ENCODE measurements at regions not wholly inside any gene's neighbourhood (a gene's known extent, or its start where the extent isn't known, plus 50 kb on each side); places are given as distances from the start of the nearest gene placed in this dataset.

- peaks cover 5% of the 10 kb centered on the region for H3K27me3 ChIP-seq (ENCODE audit: control insufficient read depth, extremely low read depth, insufficient read depth, low read length)
- H3K4me1 ChIP-seq (ENCODE audit: control insufficient read depth, extremely low read depth, insufficient read depth, low read length) = no peaks in the 10 kb centered on the region
- H3K4me2 ChIP-seq (ENCODE audit: control insufficient read depth, extremely low read depth, insufficient read depth, low read depth, low read length) = no peak overlapping the region
- H3K9me3 ChIP-seq (ENCODE audit: control insufficient read depth, low read depth, low read length) = no peaks in the 10 kb centered on the region
- no peaks in the 10 kb centered on the region for H4K20me1 ChIP-seq (ENCODE audit: control insufficient read depth, extremely low read depth, insufficient read depth, low read length)
- no peaks in the 10 kb centered on the region for H3K9me1 ChIP-seq (ENCODE audit: control insufficient read depth, extremely low read depth, insufficient read depth, low read length)
- H3K27ac ChIP-seq (ENCODE audit: control insufficient read depth, insufficient read depth, low read length) = no peak overlapping the region
- no peak overlapping the region for H3K4me3 ChIP-seq (ENCODE audit: control insufficient read depth in 2 of 3, extremely low read depth in 1 of 3, insufficient read depth in 2 of 3, low read depth in 1 of 3, low read length in 3 of 3)
- no peak overlapping the region for H3K9ac ChIP-seq (ENCODE audit: control insufficient read depth, extremely low read depth, insufficient read depth, low read length)
- H2AFZ ChIP-seq (ENCODE audit: control insufficient read depth, low read length) = no peak overlapping the region
- H3K79me2 ChIP-seq (ENCODE audit: control insufficient read depth, insufficient read depth, low read length) = no peaks in the 10 kb centered on the region
- no peaks in the 10 kb centered on the region for H3K36me3 ChIP-seq (ENCODE audit: control insufficient read depth in 2 of 2, extremely low read depth in 1 of 2, insufficient read depth in 2 of 2, low read length in 2 of 2)
- no peak for DNase-seq (ENCODE audit: low read depth, low spot score)
- FAIRE-seq = no peak
- TF ChIP-seq EZH2 (IDR thresholded peaks at IDR 0.05; ENCODE audit: low read length) = no peak
- TF ChIP-seq, protein P1, sequence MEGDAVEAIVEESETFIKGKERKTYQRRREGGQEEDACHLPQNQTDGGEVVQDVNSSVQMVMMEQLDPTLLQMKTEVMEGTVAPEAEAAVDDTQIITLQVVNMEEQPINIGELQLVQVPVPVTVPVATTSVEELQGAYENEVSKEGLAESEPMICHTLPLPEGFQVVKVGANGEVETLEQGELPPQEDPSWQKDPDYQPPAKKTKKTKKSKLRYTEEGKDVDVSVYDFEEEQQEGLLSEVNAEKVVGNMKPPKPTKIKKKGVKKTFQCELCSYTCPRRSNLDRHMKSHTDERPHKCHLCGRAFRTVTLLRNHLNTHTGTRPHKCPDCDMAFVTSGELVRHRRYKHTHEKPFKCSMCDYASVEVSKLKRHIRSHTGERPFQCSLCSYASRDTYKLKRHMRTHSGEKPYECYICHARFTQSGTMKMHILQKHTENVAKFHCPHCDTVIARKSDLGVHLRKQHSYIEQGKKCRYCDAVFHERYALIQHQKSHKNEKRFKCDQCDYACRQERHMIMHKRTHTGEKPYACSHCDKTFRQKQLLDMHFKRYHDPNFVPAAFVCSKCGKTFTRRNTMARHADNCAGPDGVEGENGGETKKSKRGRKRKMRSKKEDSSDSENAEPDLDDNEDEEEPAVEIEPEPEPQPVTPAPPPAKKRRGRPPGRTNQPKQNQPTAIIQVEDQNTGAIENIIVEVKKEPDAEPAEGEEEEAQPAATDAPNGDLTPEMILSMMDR (optimal IDR thresholded peaks at IDR 0.05 in 1 of 3, IDR thresholded peaks at IDR 0.05 in 1 of 3, conservative IDR thresholded peaks at IDR 0.05 in 1 of 3; ENCODE audit: extremely low read depth in 1 of 3, insufficient read depth in 2 of 3, low read length in 3 of 3) = no peak
- dilution Hi-C loops (cut with MboI; ENCODE audit: extremely low pct_ligation_motif_present, low sequenced_read_pairs) = no loop called here
Observed at GRCh38 chr4:3818371-3818770, 52.2 kb downstream of the ADRA2C start.

- H3K79me2 ChIP-seq (ENCODE audit: control insufficient read depth, insufficient read depth, low read length) = no peaks in the 10 kb centered on the region
- no peak for TF ChIP-seq EZH2 (IDR thresholded peaks at IDR 0.05; ENCODE audit: low read length)
- TF ChIP-seq, protein P1 (optimal IDR thresholded peaks at IDR 0.05 in 1 of 3, IDR thresholded peaks at IDR 0.05 in 1 of 3, conservative IDR thresholded peaks at IDR 0.05 in 1 of 3; ENCODE audit: extremely low read depth in 1 of 3, insufficient read depth in 2 of 3, low read length in 3 of 3) = no peak
- no peak overlapping the region for H3K4me3 ChIP-seq (ENCODE audit: control insufficient read depth in 2 of 3, extremely low read depth in 1 of 3, insufficient read depth in 2 of 3, low read depth in 1 of 3, low read length in 3 of 3)
- no peak overlapping the region for H3K4me2 ChIP-seq (ENCODE audit: control insufficient read depth, extremely low read depth, insufficient read depth, low read depth, low read length)
- H3K9ac ChIP-seq (ENCODE audit: control insufficient read depth, extremely low read depth, insufficient read depth, low read length) = no peak overlapping the region
- H3K9me3 ChIP-seq (ENCODE audit: control insufficient read depth, low read depth, low read length) = no peaks in the 10 kb centered on the region
- dilution Hi-C loops (cut with MboI; ENCODE audit: extremely low pct_ligation_motif_present, low sequenced_read_pairs) = no loop called here
- H4K20me1 ChIP-seq (ENCODE audit: control insufficient read depth, extremely low read depth, insufficient read depth, low read length) = no peaks in the 10 kb centered on the region
- H3K27me3 ChIP-seq (ENCODE audit: control insufficient read depth, extremely low read depth, insufficient read depth, low read length) = peaks cover 15% of the 10 kb centered on the region
- no peaks in the 10 kb centered on the region for H3K36me3 ChIP-seq (ENCODE audit: control insufficient read depth in 2 of 2, extremely low read depth in 1 of 2, insufficient read depth in 2 of 2, low read length in 2 of 2)
- H3K9me1 ChIP-seq (ENCODE audit: control insufficient read depth, extremely low read depth, insufficient read depth, low read length) = no peaks in the 10 kb centered on the region
- H3K4me1 ChIP-seq (ENCODE audit: control insufficient read depth, extremely low read depth, insufficient read depth, low read length) = no peaks in the 10 kb centered on the region
- H2AFZ ChIP-seq (ENCODE audit: control insufficient read depth, low read length) = no peak overlapping the region
- no peak for FAIRE-seq
- DNase-seq (ENCODE audit: low read depth, low spot score) = no peak
- H3K27ac ChIP-seq (ENCODE audit: control insufficient read depth, insufficient read depth, low read length) = no peak overlapping the region
Observed at GRCh38 chr4:3819210-3819919, 53.2 kb downstream of the ADRA2C start.
